Body of pancreas (tissue), 4 donors: ENCODE measurements at regions not wholly inside any gene's neighbourhood (a gene's known extent, or its start where the extent isn't known, plus 50 kb on each side); places are given as distances from the start of the nearest gene placed in this dataset.

ENCODE experiments used
- CTCF ChIP-seq, 7 experiments: fragments of 450-650 bp in 4 of 7; fragments of 200-600 bp in 3 of 7; sonication (generic) in 3 of 7; IDR thresholded peaks; one replicate each; pipeline ENCODE4 v1.5.1; 2016 to 2019; ENCODE audit warnings: antibody characterized with exemption in 7 of 7
- POLR2A ChIP-seq, 3 donors: fragments of 450-650 bp; IDR thresholded peaks; one replicate each; pipeline ENCODE4 v1.6.1; 2016; ENCODE audit warnings: antibody characterized with exemption in 3 of 3, mild to moderate bottlenecking in 2 of 3

GRCh38 chr2:16281451-16282335, 341.3 kb downstream of the MYCN start:
- peak in 6 of 7 experiments; percentile 18 to 55 (median 46) for TF ChIP-seq CTCF (IDR thresholded peaks at IDR 0.05)
- TF ChIP-seq POLR2A (IDR thresholded peaks at IDR 0.05) = no peak
